Subcutaneous abdominal adipose tissue (tissue), 5 donors: ENCODE measurements at regions not wholly inside any gene's neighbourhood (a gene's known extent, or its start where the extent isn't known, plus 50 kb on each side); places are given as distances from the start of the nearest gene placed in this dataset.

ENCODE experiments used
- H3K27ac ChIP-seq: one replicate; pipeline ENCODE4 v1.7.0; 2013; ENCODE audit warnings: low read depth, mild to moderate bottlenecking, inconsistent platforms, low read length, moderate library complexity
- H3K27me3 ChIP-seq, 5 donors: one replicate each; pipeline ENCODE4 v1.7.0; 2013; ENCODE audit warnings: low read length in 5 of 5, inconsistent platforms in 1 of 5; ENCODE audit not compliant: control insufficient read depth in 5 of 5, insufficient read depth in 4 of 5
- H3K36me3 ChIP-seq, 5 donors: one replicate each; pipeline ENCODE4 v1.7.0; 2013; ENCODE audit warnings: low read length in 5 of 5; ENCODE audit not compliant: control insufficient read depth in 5 of 5, insufficient read depth in 5 of 5
- H3K4me1 ChIP-seq, 5 donors: one replicate each; pipeline ENCODE4 v1.7.0; 2013; ENCODE audit warnings: low read length in 5 of 5, mild to moderate bottlenecking in 3 of 5, moderate library complexity in 1 of 5; ENCODE audit not compliant: control insufficient read depth in 5 of 5, insufficient read depth in 5 of 5
- H3K4me3 ChIP-seq, 5 donors: one replicate each; pipeline ENCODE4 v1.7.0; 2013; ENCODE audit warnings: low read length in 5 of 5, low read depth in 1 of 5
- H3K9ac ChIP-seq, 5 donors: one replicate each; pipeline ENCODE4 v1.7.0; 2013; ENCODE audit warnings: low read length in 5 of 5, mild to moderate bottlenecking in 4 of 5, moderate library complexity in 3 of 5
- H3K9me3 ChIP-seq, 5 donors: one replicate each; pipeline ENCODE4 v1.7.0; 2013; ENCODE audit warnings: low read length in 5 of 5; ENCODE audit not compliant: control insufficient read depth in 5 of 5
- donor health status: healthy.
- donor health status: healthy.
- donor health status: healthy.
- donor health status: healthy.
- donor health status: healthy.

GRCh38 chr2:188833799-188834198 is 140.4 kb upstream of the COL3A1 start:
- no peaks in the 10 kb centered on the region for H3K36me3 ChIP-seq
- H3K27ac ChIP-seq, result no peak overlapping the region
- peaks cover 3 to 20% (median 6%) of the 10 kb centered on the region in 5 donors for H3K9me3 ChIP-seq

GRCh38 chr2:188835006-188835405 is 139.2 kb upstream of the COL3A1 start:
- Histone ChIP-seq H3K9ac (no peak overlapping the region), H3K4me1 (no peaks in the 10 kb centered on the region), H3K4me3 (no peak overlapping the region), H3K27me3 (no peaks in the 10 kb centered on the region), H3K36me3 (no peaks in the 10 kb centered on the region), H3K9me3 (peaks cover 2 to 20% (median 9%) of the 10 kb centered on the region in 5 donors), H3K27ac (no peak overlapping the region)

More at GRCh38 chr2:188833799-188834198, 140.4 kb upstream of the COL3A1 start:
- Histone ChIP-seq H3K27me3 (no peaks in the 10 kb centered on the region), H3K4me3 (no peak overlapping the region), H3K9ac (no peak overlapping the region), H3K4me1 (no peaks in the 10 kb centered on the region)

DNA sequence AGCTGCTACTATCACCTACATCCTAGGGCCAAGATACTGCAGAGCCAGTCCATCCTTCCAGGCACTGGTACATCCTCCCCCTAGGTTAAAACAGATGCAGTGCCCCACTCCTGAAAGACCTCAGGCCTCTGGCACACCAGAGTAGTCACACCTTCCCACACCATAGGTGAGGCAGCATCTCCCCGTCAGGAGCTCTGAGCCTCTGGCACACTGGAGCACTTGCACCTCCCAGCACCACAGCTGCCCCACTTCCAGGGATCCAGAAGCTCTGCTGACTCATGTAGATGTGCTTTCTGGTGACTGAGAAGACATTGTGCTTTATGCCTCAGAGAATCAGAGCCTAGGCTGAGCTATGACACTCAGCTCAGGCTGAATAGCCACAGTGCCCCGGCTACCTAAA is 138.4 kb upstream of the COL3A1 start:
- H3K9ac ChIP-seq, result no peak overlapping the region

GRCh38 chr2:188845692-188846091 is 128.5 kb upstream of the COL3A1 start:
- Histone ChIP-seq H3K9me3 (peaks cover 0 to 3% (median 0%) of the 10 kb centered on the region in 5 donors), H3K27me3 (no peaks in the 10 kb centered on the region), H3K36me3 (no peaks in the 10 kb centered on the region), H3K9ac (no peak overlapping the region), H3K4me1 (no peaks in the 10 kb centered on the region), H3K4me3 (no peak overlapping the region), H3K27ac (no peak overlapping the region)

More for the DNA sequence above, 138.4 kb upstream of the COL3A1 start:
- Histone ChIP-seq H3K4me1 (no peaks in the 10 kb centered on the region), H3K4me3 (no peak overlapping the region), H3K27ac (no peak overlapping the region), H3K36me3 (no peaks in the 10 kb centered on the region), H3K9me3 (peaks cover 0 to 19% (median 9%) of the 10 kb centered on the region in 5 donors), H3K27me3 (no peaks in the 10 kb centered on the region)

DNA sequence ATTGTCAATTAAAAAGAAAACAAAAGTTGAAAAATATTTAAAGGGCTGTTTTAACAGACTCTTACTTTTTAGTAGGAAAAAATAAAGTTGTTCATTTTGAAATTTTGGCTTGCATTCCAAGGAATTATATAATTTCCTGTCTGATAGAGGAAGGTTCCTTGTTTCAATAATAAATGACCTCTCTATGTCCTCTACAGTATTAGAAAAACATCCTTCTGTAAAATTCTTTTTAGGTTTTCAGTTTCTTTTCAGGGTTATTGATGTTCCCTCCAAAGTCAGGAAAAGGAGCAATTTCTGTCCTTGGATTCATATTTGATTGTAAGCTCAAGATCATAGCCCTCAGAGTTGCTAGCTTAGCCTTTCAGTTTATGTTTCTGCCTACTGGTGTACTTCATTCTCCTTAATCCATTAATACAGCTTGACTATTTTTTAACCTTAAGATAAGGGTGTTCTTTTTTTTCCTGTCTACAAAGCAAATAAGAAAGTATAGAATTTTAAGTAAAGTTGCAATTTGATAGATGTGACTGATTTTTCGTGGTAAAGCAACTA is 125.2 kb upstream of the COL3A1 start:
- Histone ChIP-seq H3K36me3 (no peaks in the 10 kb centered on the region), H3K27ac (no peak overlapping the region), H3K27me3 (no peaks in the 10 kb centered on the region), H3K4me3 (no peak overlapping the region), H3K9me3 (no peaks in the 10 kb centered on the region), H3K4me1 (peaks cover 0 to 3% (median 2%) of the 10 kb centered on the region in 5 donors), H3K9ac (no peak overlapping the region)

DNA sequence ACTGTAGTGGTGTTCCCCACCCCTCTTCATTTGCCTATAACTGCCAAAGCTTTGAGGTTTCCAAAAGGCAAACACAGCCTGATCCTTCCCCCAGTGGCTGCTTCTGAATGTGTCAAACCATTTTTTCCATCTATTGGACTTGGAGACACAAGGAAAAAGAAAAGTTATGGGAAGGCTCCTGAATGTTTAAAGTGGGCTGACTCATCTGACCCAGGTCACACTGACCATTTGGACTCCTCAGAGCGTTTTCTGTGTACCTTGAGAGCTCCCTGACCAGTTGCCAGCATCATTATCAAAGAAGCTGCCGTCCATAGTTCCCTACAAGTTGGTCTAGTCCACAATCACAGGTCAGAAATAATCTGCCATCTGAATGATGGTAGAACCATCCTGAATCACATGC is 123.4 kb upstream of the COL3A1 start:
- no peaks in the 10 kb centered on the region for H3K36me3 ChIP-seq
- H3K4me1 ChIP-seq, result peaks cover 0 to 3% (median 2%) of the 10 kb centered on the region in 5 donors
- no peak overlapping the region for H3K9ac ChIP-seq
- H3K4me3 ChIP-seq, result no peak overlapping the region
- no peaks in the 10 kb centered on the region for H3K27me3 ChIP-seq
- H3K9me3 ChIP-seq, result no peaks in the 10 kb centered on the region
- H3K27ac ChIP-seq, result no peak overlapping the region

DNA sequence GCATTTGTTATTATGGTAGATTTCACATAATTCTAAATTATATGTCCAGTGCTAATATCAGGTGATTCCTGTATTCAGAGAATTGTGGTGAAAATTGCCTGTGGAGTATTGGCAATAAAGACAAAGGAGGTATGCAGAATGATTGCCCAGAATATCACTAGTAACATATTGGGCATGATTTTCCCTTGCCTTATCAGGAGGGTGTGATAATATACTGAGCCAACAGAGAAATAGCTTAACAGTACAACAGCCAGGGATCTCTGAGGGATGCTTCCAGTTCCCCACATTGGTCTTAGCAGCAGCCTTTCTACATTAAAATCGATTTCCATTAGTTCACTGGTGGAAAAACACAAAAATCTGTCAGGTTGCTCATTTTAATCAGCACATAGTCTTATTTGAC is 122.9 kb upstream of the COL3A1 start:
- Histone ChIP-seq H3K27me3 (no peaks in the 10 kb centered on the region), H3K36me3 (no peaks in the 10 kb centered on the region), H3K9me3 (no peaks in the 10 kb centered on the region), H3K9ac (no peak overlapping the region), H3K4me1 (peaks cover 0 to 3% (median 2%) of the 10 kb centered on the region in 5 donors), H3K27ac (no peak overlapping the region), H3K4me3 (no peak overlapping the region)

DNA sequence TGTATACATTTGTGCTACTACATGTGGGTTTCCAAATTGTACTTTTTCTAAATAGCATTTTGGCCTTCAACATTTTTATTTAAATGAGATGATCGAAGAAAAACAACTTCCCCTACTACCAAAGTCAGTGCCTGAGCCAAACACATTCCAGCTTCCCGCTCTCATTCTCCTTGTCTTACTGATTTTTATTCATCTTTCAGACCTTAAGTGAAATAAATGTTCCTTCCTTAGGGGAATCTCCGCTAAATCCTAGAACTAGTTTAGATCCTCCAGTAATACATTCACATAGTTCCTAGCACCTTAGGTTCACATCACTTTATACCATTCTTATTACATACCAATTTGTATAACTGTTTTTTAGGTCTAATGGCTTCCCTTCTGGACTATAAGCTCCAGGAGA is 122.3 kb upstream of the COL3A1 start:
- Histone ChIP-seq H3K27ac (no peak overlapping the region), H3K4me1 (peaks cover 0 to 3% (median 2%) of the 10 kb centered on the region in 5 donors), H3K36me3 (no peaks in the 10 kb centered on the region), H3K4me3 (no peak overlapping the region), H3K27me3 (no peaks in the 10 kb centered on the region), H3K9me3 (no peaks in the 10 kb centered on the region), H3K9ac (no peak overlapping the region)

GRCh38 chr2:188852772-188853171 is 121.4 kb upstream of the COL3A1 start:
- H3K9ac ChIP-seq, result no peak overlapping the region
- no peaks in the 10 kb centered on the region for H3K9me3 ChIP-seq
- H3K27ac ChIP-seq, result no peak overlapping the region
- no peak overlapping the region for H3K4me3 ChIP-seq
- peaks cover 0 to 3% (median 2%) of the 10 kb centered on the region in 5 donors for H3K4me1 ChIP-seq
- H3K36me3 ChIP-seq, result no peaks in the 10 kb centered on the region
- H3K27me3 ChIP-seq, result no peaks in the 10 kb centered on the region

DNA sequence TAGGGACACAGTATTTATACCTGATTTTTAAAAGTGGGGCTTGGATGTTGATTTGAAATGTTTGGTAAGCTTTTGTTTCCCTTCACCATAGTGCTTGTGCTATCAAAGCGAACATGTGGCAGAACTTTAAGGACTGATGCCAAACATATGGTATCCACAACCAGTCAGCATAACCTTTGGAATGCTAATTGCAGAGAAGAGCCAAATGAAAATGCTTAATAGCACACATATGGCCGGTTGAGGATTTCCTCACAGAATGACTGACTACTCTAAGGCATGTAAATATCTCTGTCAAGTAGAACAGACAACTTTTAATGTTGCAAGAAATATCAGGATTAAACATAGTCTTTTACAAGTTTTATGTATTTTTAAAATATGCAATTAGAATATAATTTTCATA is 120.9 kb upstream of the COL3A1 start:
- Histone ChIP-seq H3K9me3 (no peaks in the 10 kb centered on the region), H3K36me3 (no peaks in the 10 kb centered on the region), H3K4me3 (no peak overlapping the region), H3K27me3 (no peaks in the 10 kb centered on the region), H3K4me1 (peaks cover 0 to 3% (median 2%) of the 10 kb centered on the region in 5 donors), H3K27ac (no peak overlapping the region), H3K9ac (no peak overlapping the region)
